GM19351 (cell line): ENCODE measurements at regions not wholly inside any gene's neighbourhood (a gene's known extent, or its start where the extent isn't known, plus 50 kb on each side); places are given as distances from the start of the nearest gene placed in this dataset.
"Not testable (repeated sequence)": the region's sequence is repeated elsewhere in the genome, so short reads cannot be mapped to it uniquely, and the experiment has no call there.

Experiments
- ATAC-seq: cut with Tn5 transposase; IDR thresholded peaks from one replicate; pipeline ENCODE4 v1.9.1; 2021; ENCODE audit warnings: mild to moderate bottlenecking, moderate library complexity; ENCODE audit not compliant: unreplicated experiment

- no peak for ATAC-seq
Observed at GRCh38 chr18:71403501-71403900, 1114.7 kb downstream of the SOCS6 start.

- no peak for ATAC-seq
Observed at GRCh38 chr18:71398531-71398930, 1109.7 kb downstream of the SOCS6 start.

- no peak for ATAC-seq
Observed at GRCh38 chr18:71388148-71388547, 1099.3 kb downstream of the SOCS6 start.

- ATAC-seq: no peak
Observed at GRCh38 chr18:71374294-71375000, 1085.6 kb downstream of the SOCS6 start.

GRCh38 chr18:71371951-71372605, 1083.2 kb downstream of the SOCS6 start:
- ATAC-seq: no peak

GRCh38 chr18:71370671-71371445, 1082.0 kb downstream of the SOCS6 start:
- ATAC-seq: no peak

GRCh38 chr18:71370095-71370494, 1081.2 kb downstream of the SOCS6 start:
- no peak for ATAC-seq

GRCh38 chr18:71362140-71362539, 1073.3 kb downstream of the SOCS6 start:
- no peak for ATAC-seq

GRCh38 chr18:71355599-71355998, 1066.8 kb downstream of the SOCS6 start:
- ATAC-seq: not testable (repeated sequence)

- ATAC-seq: no peak
Observed at GRCh38 chr18:71352618-71353017, 1063.8 kb downstream of the SOCS6 start.

GRCh38 chr18:71336576-71337210, 1047.8 kb downstream of the SOCS6 start:
- no peak for ATAC-seq

GRCh38 chr18:71329563-71329962, 1040.7 kb downstream of the SOCS6 start:
- no peak for ATAC-seq

GRCh38 chr18:71329114-71329513, 1040.3 kb downstream of the SOCS6 start:
- no peak for ATAC-seq

GRCh38 chr18:71327850-71328249, 1039.0 kb downstream of the SOCS6 start:
- no peak for ATAC-seq

GRCh38 chr18:71327441-71327840, 1038.6 kb downstream of the SOCS6 start:
- no peak for ATAC-seq

- no peak for ATAC-seq
Observed at GRCh38 chr18:71326826-71327225, 1038.0 kb downstream of the SOCS6 start.

GRCh38 chr18:71324356-71324755, 1035.5 kb downstream of the SOCS6 start:
- ATAC-seq: no peak

GRCh38 chr18:71322201-71322600, 1033.4 kb downstream of the SOCS6 start:
- ATAC-seq: no peak

GRCh38 chr18:71321319-71321718, 1032.5 kb downstream of the SOCS6 start:
- ATAC-seq: no peak

GRCh38 chr18:71304856-71305255, 1016.0 kb downstream of the SOCS6 start:
- no peak for ATAC-seq

GRCh38 chr18:71303743-71304142, 1014.9 kb downstream of the SOCS6 start:
- ATAC-seq: not testable (repeated sequence)
